ENCODE measurements at regions not wholly inside any gene's neighbourhood (a gene's known extent, or its start where the extent isn't known, plus 50 kb on each side); places are given as distances from the start of the nearest gene placed in this dataset.
"Not testable (repeated sequence)": the region's sequence is repeated elsewhere in the genome, so short reads cannot be mapped to it uniquely, and the experiment has no call there.

GRCh38 chr5:2536632-2537377, 214.7 kb downstream of the IRX2 start:
- DNase-seq (ENCODE audit: low read depth in 1 of 2, low spot score in 1 of 2), result no peak

GRCh38 chr5:2534970-2535369, 216.5 kb downstream of the IRX2 start:
- no peak for DNase-seq (ENCODE audit: low read depth in 1 of 2, low spot score in 1 of 2)

- no peak for DNase-seq (ENCODE audit: low read depth in 1 of 2, low spot score in 1 of 2)
These were observed 217.2 kb downstream of the IRX2 start for GRCh38 chr5:2534251-2534650.

GRCh38 chr5:2533848-2534247, 217.6 kb downstream of the IRX2 start:
- DNase-seq (ENCODE audit: low read depth in 1 of 2, low spot score in 1 of 2), result not testable (repeated sequence)

- DNase-seq (ENCODE audit: low read depth in 1 of 2, low spot score in 1 of 2), result no peak
These were observed 218.7 kb downstream of the IRX2 start for GRCh38 chr5:2532809-2533208.

- no peak for DNase-seq (ENCODE audit: low read depth in 1 of 2, low spot score in 1 of 2)
These were observed 220.2 kb downstream of the IRX2 start for GRCh38 chr5:2531318-2531717.

GRCh38 chr5:2530609-2531008, 220.9 kb downstream of the IRX2 start:
- no peak for DNase-seq (ENCODE audit: low read depth in 1 of 2, low spot score in 1 of 2)

- DNase-seq (ENCODE audit: low read depth in 1 of 2, low spot score in 1 of 2), result no peak
These were observed 221.9 kb downstream of the IRX2 start for GRCh38 chr5:2529371-2530092.

- DNase-seq (ENCODE audit: low read depth in 1 of 2, low spot score in 1 of 2), result no peak
These were observed 226.1 kb downstream of the IRX2 start for GRCh38 chr5:2525351-2525750.

GRCh38 chr5:2524620-2525019, 226.9 kb downstream of the IRX2 start:
- no peak for DNase-seq (ENCODE audit: low read depth in 1 of 2, low spot score in 1 of 2)

- DNase-seq (ENCODE audit: low read depth in 1 of 2, low spot score in 1 of 2), result no peak
These were observed 228.3 kb downstream of the IRX2 start for GRCh38 chr5:2523180-2523579.

- DNase-seq (ENCODE audit: low read depth in 1 of 2, low spot score in 1 of 2), result no peak
These were observed 229.1 kb downstream of the IRX2 start for GRCh38 chr5:2522372-2522771.

- no peak for DNase-seq (ENCODE audit: low read depth in 1 of 2, low spot score in 1 of 2)
These were observed 232.3 kb downstream of the IRX2 start for GRCh38 chr5:2519153-2519552.

- no peak for DNase-seq (ENCODE audit: low read depth in 1 of 2, low spot score in 1 of 2)
These were observed 234.0 kb downstream of the IRX2 start for GRCh38 chr5:2517451-2517850.

GRCh38 chr5:2515180-2515764, 236.2 kb downstream of the IRX2 start:
- DNase-seq (ENCODE audit: low read depth in 1 of 2, low spot score in 1 of 2), result no peak

- no peak for DNase-seq (ENCODE audit: low read depth in 1 of 2, low spot score in 1 of 2)
These were observed 237.0 kb downstream of the IRX2 start for GRCh38 chr5:2514484-2514883.

GRCh38 chr5:2511706-2512105, 239.8 kb downstream of the IRX2 start:
- no peak for DNase-seq (ENCODE audit: low read depth in 1 of 2, low spot score in 1 of 2)

GRCh38 chr5:2511126-2511525, 240.4 kb downstream of the IRX2 start:
- DNase-seq (ENCODE audit: low read depth in 1 of 2, low spot score in 1 of 2), result no peak

GRCh38 chr5:2509527-2509926, 241.9 kb downstream of the IRX2 start:
- DNase-seq (ENCODE audit: low read depth in 1 of 2, low spot score in 1 of 2), result no peak

- no peak for DNase-seq (ENCODE audit: low read depth in 1 of 2, low spot score in 1 of 2)
These were observed 243.0 kb downstream of the IRX2 start for GRCh38 chr5:2508514-2508913.

GRCh38 chr5:2507611-2508010, 243.9 kb downstream of the IRX2 start:
- DNase-seq (ENCODE audit: low read depth in 1 of 2, low spot score in 1 of 2), result no peak

GRCh38 chr5:2506603-2507002, 244.9 kb downstream of the IRX2 start:
- no peak for DNase-seq (ENCODE audit: low read depth in 1 of 2, low spot score in 1 of 2)

Data from activated T-helper 1 cell treated with anti-CD3 and anti-CD28 coated beads, Interleukin-2, amount 50 U/mL, for 16 hours (primary cell).